ENCODE measurements at regions not wholly inside any gene's neighbourhood (a gene's known extent, or its start where the extent isn't known, plus 50 kb on each side); places are given as distances from the start of the nearest gene placed in this dataset.
"Not testable (repeated sequence)": the region's sequence is repeated elsewhere in the genome, so short reads cannot be mapped to it uniquely, and the experiment has no call there.

DNA sequence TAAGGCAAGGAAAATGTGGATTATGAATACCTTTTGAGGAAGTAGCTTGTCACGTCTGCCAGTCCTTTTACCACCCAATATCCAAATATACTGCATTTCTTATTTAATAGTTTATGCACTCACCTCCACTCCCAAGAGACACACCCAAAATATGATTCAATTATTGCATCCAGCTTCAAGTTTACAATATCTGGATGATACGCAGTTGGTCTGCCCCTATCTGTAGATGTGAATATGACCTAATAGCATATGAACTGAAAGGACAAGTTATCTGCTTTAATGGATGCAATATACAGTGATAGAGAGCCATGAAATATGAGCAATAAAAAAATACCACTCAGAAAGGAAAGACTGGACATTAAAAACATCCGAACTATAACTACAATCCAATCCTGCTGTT lies 159.4 kb upstream of the MAGI2 start:
- Histone ChIP-seq H3K27me3 (ENCODE audit: insufficient read depth, low read length) (no peaks in the 10 kb centered on the region), H3K27ac (ENCODE audit: low read depth, low read length) (no peak overlapping the region), H3K4me1 (ENCODE audit: control insufficient read depth, insufficient read depth, low read length, unreplicated experiment) (no peaks in the 10 kb centered on the region), H3K79me2 (ENCODE audit: control insufficient read depth, insufficient read depth, low read length, unreplicated experiment) (no peaks in the 10 kb centered on the region), H3K36me3 (ENCODE audit: insufficient read depth, low read length) (no peaks in the 10 kb centered on the region), H3K4me3 (ENCODE audit: low read depth, low read length) (no peak overlapping the region), H2AFZ (ENCODE audit: low read length, unreplicated experiment) (no peak overlapping the region)

DNA sequence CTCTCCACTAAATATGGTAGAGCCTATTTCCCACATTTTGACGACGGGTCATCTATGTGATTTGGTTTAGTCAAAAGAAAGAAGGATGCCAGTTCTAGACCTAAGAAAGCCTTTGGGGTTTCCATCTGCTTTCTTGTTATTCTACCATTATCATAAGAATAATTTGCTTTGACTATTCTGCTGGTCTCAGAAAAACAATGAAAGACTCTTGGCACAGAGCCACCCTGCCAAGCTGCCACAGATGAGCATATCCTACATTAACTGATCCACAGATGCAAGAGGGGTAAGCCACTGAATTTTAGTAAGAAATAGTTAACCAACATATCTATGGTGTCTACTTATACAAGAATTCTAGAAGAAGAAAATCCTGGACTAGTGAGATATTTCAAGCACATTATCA lies 158.6 kb upstream of the MAGI2 start:
- no peak overlapping the region for H3K4me3 ChIP-seq (ENCODE audit: low read depth, low read length)

DNA sequence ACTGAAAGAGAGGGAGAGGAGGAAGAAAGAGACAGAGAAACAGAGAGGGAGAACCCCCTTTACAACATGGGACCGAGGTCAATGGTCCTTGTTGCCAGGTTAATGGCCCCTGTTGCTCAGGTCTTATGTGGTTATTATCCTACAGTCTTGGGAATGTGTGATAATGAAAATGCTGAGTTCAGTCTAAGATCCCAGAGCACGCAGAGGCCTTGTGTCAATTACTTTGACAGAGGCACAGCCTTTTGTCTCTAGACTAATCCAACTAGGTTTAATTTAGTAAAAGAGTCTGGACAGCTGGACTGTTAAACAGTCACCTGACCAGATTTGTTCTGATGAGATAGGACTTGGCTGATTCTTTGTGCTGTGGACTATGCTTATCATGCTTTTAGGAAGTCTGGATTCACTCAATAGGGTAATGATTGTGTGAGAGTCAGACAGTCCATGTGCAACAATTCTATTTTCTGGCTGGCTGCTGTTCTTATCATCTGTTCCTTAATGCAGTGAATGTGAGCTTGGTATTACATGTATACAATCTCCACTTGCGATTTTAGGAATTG lies 157.4 kb upstream of the MAGI2 start:
- no peaks in the 10 kb centered on the region for H3K79me2 ChIP-seq (ENCODE audit: control insufficient read depth, insufficient read depth, low read length, unreplicated experiment)
- peak overlapping the region; percentile 29 for H2AFZ ChIP-seq (ENCODE audit: low read length, unreplicated experiment)
- H3K36me3 ChIP-seq (ENCODE audit: insufficient read depth, low read length) = no peaks in the 10 kb centered on the region
- no peak overlapping the region for H3K27ac ChIP-seq (ENCODE audit: low read depth, low read length)
- H3K27me3 ChIP-seq (ENCODE audit: insufficient read depth, low read length) = no peaks in the 10 kb centered on the region
- H3K4me3 ChIP-seq (ENCODE audit: low read depth, low read length) = no peak overlapping the region
- no peaks in the 10 kb centered on the region for H3K4me1 ChIP-seq (ENCODE audit: control insufficient read depth, insufficient read depth, low read length, unreplicated experiment)

More for the DNA sequence above, 158.6 kb upstream of the MAGI2 start:
- Histone ChIP-seq H3K27ac (ENCODE audit: low read depth, low read length) (no peak overlapping the region), H3K36me3 (ENCODE audit: insufficient read depth, low read length) (no peaks in the 10 kb centered on the region), H3K27me3 (ENCODE audit: insufficient read depth, low read length) (no peaks in the 10 kb centered on the region), H3K4me1 (ENCODE audit: control insufficient read depth, insufficient read depth, low read length, unreplicated experiment) (no peaks in the 10 kb centered on the region), H3K79me2 (ENCODE audit: control insufficient read depth, insufficient read depth, low read length, unreplicated experiment) (no peaks in the 10 kb centered on the region), H2AFZ (ENCODE audit: low read length, unreplicated experiment) (no peak overlapping the region)

DNA sequence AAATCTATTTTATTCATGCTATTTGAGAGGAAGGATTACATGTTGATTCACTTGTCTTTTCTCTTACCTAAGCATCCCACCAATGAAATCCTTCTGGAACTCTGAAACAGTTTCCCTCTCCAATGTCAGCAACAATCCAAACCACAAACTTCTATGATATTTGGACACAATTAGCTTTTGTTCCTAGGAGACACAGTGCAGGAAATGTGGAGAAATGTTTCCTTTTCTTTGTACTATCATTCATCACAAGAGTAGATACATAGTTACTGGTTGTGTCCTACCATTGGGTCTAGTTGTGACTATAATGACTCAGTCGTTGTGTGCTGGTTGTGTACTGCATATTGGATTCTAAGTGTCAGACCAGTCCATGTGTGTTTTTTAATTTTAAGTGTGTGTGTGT lies 156.8 kb upstream of the MAGI2 start:
- Histone ChIP-seq H3K36me3 (ENCODE audit: insufficient read depth, low read length) (no peaks in the 10 kb centered on the region), H3K4me1 (ENCODE audit: control insufficient read depth, insufficient read depth, low read length, unreplicated experiment) (no peaks in the 10 kb centered on the region), H3K27ac (ENCODE audit: low read depth, low read length) (no peak overlapping the region), H3K79me2 (ENCODE audit: control insufficient read depth, insufficient read depth, low read length, unreplicated experiment) (no peaks in the 10 kb centered on the region), H3K4me3 (ENCODE audit: low read depth, low read length) (no peak overlapping the region), H2AFZ (ENCODE audit: low read length, unreplicated experiment) (peak overlapping the region; percentile 29), H3K27me3 (ENCODE audit: insufficient read depth, low read length) (no peaks in the 10 kb centered on the region)

GRCh38 chr7:79608005-79608404 lies 154.5 kb upstream of the MAGI2 start:
- Histone ChIP-seq H3K27me3 (ENCODE audit: insufficient read depth, low read length) (no peaks in the 10 kb centered on the region), H2AFZ (ENCODE audit: low read length, unreplicated experiment) (no peak overlapping the region), H3K27ac (ENCODE audit: low read depth, low read length) (no peak overlapping the region), H3K79me2 (ENCODE audit: control insufficient read depth, insufficient read depth, low read length, unreplicated experiment) (no peaks in the 10 kb centered on the region), H3K4me1 (ENCODE audit: control insufficient read depth, insufficient read depth, low read length, unreplicated experiment) (no peaks in the 10 kb centered on the region), H3K36me3 (ENCODE audit: insufficient read depth, low read length) (no peaks in the 10 kb centered on the region), H3K4me3 (ENCODE audit: low read depth, low read length) (no peak overlapping the region)

DNA sequence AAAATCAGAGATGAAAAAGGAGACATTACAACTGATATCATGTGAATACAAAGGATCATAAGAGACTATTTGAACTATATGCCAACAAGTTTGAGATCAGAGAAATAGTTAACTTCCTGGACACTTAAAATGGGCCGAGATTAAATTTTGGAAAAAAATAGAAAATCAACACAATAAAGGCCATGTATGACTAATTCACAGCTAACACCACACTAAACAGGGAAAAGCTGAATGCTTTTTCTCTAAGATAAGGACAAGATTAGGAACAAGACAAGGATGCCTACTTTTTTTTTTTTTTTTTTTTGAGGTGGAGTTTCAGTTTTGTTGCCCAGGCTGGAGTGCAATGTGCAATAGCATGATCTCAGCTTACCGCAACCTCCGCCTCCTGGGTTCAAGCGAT lies 151.4 kb upstream of the MAGI2 start:
- Histone ChIP-seq H3K79me2 (ENCODE audit: control insufficient read depth, insufficient read depth, low read length, unreplicated experiment) (no peaks in the 10 kb centered on the region), H3K4me1 (ENCODE audit: control insufficient read depth, insufficient read depth, low read length, unreplicated experiment) (no peaks in the 10 kb centered on the region), H3K27me3 (ENCODE audit: insufficient read depth, low read length) (no peaks in the 10 kb centered on the region), H2AFZ (ENCODE audit: low read length, unreplicated experiment) (peak overlapping the region; percentile 12), H3K27ac (ENCODE audit: low read depth, low read length) (no peak overlapping the region), H3K36me3 (ENCODE audit: insufficient read depth, low read length) (no peaks in the 10 kb centered on the region), H3K4me3 (ENCODE audit: low read depth, low read length) (no peak overlapping the region)

DNA sequence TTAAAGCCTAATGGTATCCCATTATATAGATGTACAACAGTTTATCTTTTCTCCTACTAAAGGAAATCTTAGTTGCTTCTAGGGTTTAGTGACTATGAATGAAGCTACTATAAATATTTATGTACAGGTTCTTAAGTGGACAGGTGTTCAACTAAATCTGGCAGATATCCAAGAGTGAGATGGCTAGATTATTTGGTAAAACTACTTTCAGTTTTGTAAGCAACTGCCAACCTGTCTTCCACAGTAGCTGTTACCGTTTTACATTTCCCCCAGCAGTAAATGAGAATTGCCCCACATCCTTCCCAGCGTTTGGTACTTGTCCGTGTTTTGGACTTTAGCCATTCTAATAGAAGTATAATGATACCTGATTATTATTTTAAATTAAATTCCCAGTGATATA lies 144.9 kb upstream of the MAGI2 start:
- Histone ChIP-seq H3K36me3 (ENCODE audit: insufficient read depth, low read length) (no peaks in the 10 kb centered on the region), H3K4me1 (ENCODE audit: control insufficient read depth, insufficient read depth, low read length, unreplicated experiment) (peaks cover 8% of the 10 kb centered on the region), H3K27me3 (ENCODE audit: insufficient read depth, low read length) (no peaks in the 10 kb centered on the region), H3K4me3 (ENCODE audit: low read depth, low read length) (no peak overlapping the region), H3K27ac (ENCODE audit: low read depth, low read length) (no peak overlapping the region), H3K79me2 (ENCODE audit: control insufficient read depth, insufficient read depth, low read length, unreplicated experiment) (no peaks in the 10 kb centered on the region), H2AFZ (ENCODE audit: low read length, unreplicated experiment) (no peak overlapping the region)

- not testable (repeated sequence) for H3K4me1 ChIP-seq (ENCODE audit: control insufficient read depth, insufficient read depth, low read length, unreplicated experiment); H2AFZ ChIP-seq (ENCODE audit: low read length, unreplicated experiment); H3K4me3 ChIP-seq (ENCODE audit: low read depth, low read length); H3K79me2 ChIP-seq (ENCODE audit: control insufficient read depth, insufficient read depth, low read length, unreplicated experiment); H3K27ac ChIP-seq (ENCODE audit: low read depth, low read length); H3K36me3 ChIP-seq (ENCODE audit: insufficient read depth, low read length); H3K27me3 ChIP-seq (ENCODE audit: insufficient read depth, low read length)
Measured at GRCh38 chr7:79594671-79595070, 141.2 kb upstream of the MAGI2 start.

DNA sequence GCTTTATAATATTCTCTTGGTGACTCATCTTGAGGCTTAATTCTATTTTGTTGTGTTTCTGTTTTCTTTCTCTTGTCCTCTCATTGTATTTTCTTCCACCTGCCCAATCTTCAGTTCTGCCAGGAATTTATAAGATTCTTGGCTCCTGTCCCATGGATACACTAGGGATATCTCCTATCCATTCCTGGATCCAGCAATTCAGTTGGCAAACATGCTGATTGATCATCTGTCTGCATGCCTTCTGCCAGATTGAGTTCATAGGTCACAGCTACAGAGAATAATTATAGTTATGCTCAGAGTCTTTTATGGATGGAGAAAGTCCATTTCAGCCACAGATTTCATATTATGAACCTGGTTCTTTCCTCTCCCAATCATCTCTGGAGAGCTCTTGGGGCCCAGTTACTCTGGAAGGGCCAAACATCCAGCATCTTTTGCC lies 140.4 kb upstream of the MAGI2 start:
- peaks cover 8% of the 10 kb centered on the region for H3K4me1 ChIP-seq (ENCODE audit: control insufficient read depth, insufficient read depth, low read length, unreplicated experiment)
- H3K27ac ChIP-seq (ENCODE audit: low read depth, low read length) = no peak overlapping the region
- H3K4me3 ChIP-seq (ENCODE audit: low read depth, low read length) = no peak overlapping the region
- H2AFZ ChIP-seq (ENCODE audit: low read length, unreplicated experiment) = no peak overlapping the region
- no peaks in the 10 kb centered on the region for H3K36me3 ChIP-seq (ENCODE audit: insufficient read depth, low read length)
- H3K79me2 ChIP-seq (ENCODE audit: control insufficient read depth, insufficient read depth, low read length, unreplicated experiment) = no peaks in the 10 kb centered on the region
- no peaks in the 10 kb centered on the region for H3K27me3 ChIP-seq (ENCODE audit: insufficient read depth, low read length)

DNA sequence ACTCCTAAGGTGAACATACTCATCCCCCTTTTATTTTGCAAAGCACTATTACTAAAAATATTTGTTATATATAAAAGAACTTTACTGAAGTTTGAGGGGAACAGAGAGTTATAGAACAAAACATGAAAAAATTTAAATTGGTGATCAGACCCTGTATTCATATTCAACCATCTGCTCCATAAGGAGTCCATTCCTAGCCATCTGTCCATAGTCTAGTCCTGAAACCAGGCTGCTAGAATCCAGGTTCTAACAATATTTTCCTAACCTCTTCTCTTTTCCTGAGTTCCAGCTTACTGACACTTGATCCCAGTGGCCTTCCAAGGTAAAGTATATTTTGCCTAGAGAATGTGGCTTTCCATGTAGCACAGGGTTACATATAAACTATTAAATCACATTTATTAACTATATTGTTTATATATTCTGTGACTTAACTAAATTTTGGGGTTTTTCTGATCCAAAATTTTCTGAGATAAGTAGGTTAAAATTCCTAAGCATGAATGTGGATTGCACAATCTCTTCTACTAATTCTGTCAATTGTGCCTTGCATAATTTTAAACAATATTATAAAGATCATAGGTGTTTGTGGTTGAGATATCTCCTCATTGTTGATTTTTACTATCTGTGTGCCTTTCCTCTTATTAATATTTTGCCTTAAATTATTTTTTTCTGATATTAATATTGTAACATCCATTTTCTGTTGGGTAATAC lies 137.6 kb upstream of the MAGI2 start:
- no peak overlapping the region for H3K27ac ChIP-seq (ENCODE audit: low read depth, low read length)
- H3K4me3 ChIP-seq (ENCODE audit: low read depth, low read length) = no peak overlapping the region
- peaks cover 8% of the 10 kb centered on the region for H3K4me1 ChIP-seq (ENCODE audit: control insufficient read depth, insufficient read depth, low read length, unreplicated experiment)
- H3K36me3 ChIP-seq (ENCODE audit: insufficient read depth, low read length) = no peaks in the 10 kb centered on the region
- H3K79me2 ChIP-seq (ENCODE audit: control insufficient read depth, insufficient read depth, low read length, unreplicated experiment) = no peaks in the 10 kb centered on the region
- no peak overlapping the region for H2AFZ ChIP-seq (ENCODE audit: low read length, unreplicated experiment)
- no peaks in the 10 kb centered on the region for H3K27me3 ChIP-seq (ENCODE audit: insufficient read depth, low read length)

GRCh38 chr7:79590391-79590790 lies 136.9 kb upstream of the MAGI2 start:
- Histone ChIP-seq H3K27ac (ENCODE audit: low read depth, low read length) (no peak overlapping the region), H3K36me3 (ENCODE audit: insufficient read depth, low read length) (no peaks in the 10 kb centered on the region), H3K4me1 (ENCODE audit: control insufficient read depth, insufficient read depth, low read length, unreplicated experiment) (peaks cover 8% of the 10 kb centered on the region), H3K4me3 (ENCODE audit: low read depth, low read length) (no peak overlapping the region), H3K27me3 (ENCODE audit: insufficient read depth, low read length) (no peaks in the 10 kb centered on the region), H3K79me2 (ENCODE audit: control insufficient read depth, insufficient read depth, low read length, unreplicated experiment) (no peaks in the 10 kb centered on the region), H2AFZ (ENCODE audit: low read length, unreplicated experiment) (no peak overlapping the region)

Measured in ACC112 (cell line).